ENCODE measurements at regions not wholly inside any gene's neighbourhood (a gene's known extent, or its start where the extent isn't known, plus 50 kb on each side); places are given as distances from the start of the nearest gene placed in this dataset.

GRCh38 chr1:168381850-168382249 is 101.2 kb downstream of the TBX19 start:
- DNase-seq, result no peak

- no peak for DNase-seq
Measured at GRCh38 chr1:168380945-168381344, 100.3 kb downstream of the TBX19 start.

GRCh38 chr1:168379104-168379860 is 98.6 kb downstream of the TBX19 start:
- DNase-seq, result no peak

- no peak for DNase-seq
Measured at GRCh38 chr1:168375566-168376300, 95.1 kb downstream of the TBX19 start.

- DNase-seq, result no peak
Measured at GRCh38 chr1:168374566-168374965, 93.9 kb downstream of the TBX19 start.

GRCh38 chr1:168373869-168374268 is 93.2 kb downstream of the TBX19 start:
- no peak for DNase-seq

- no peak for DNase-seq
Measured at GRCh38 chr1:168372861-168373371, 92.2 kb downstream of the TBX19 start.

- no peak for DNase-seq
Measured at GRCh38 chr1:168372307-168372706, 91.6 kb downstream of the TBX19 start.

- no peak for DNase-seq
Measured at GRCh38 chr1:168371477-168371876, 90.8 kb downstream of the TBX19 start.

GRCh38 chr1:168370586-168370985 is 89.9 kb downstream of the TBX19 start:
- DNase-seq, result no peak

GRCh38 chr1:168369655-168370054 is 89.0 kb downstream of the TBX19 start:
- no peak for DNase-seq

GRCh38 chr1:168368131-168368530 is 87.5 kb downstream of the TBX19 start:
- no peak for DNase-seq

GRCh38 chr1:168365719-168366479 is 85.2 kb downstream of the TBX19 start:
- no peak for DNase-seq

Measured in stimulated activated CD4-positive, alpha-beta T cell treated with anti-CD3 and anti-CD28 coated beads, Interleukin-15, amount 100 ng/mL, for 24 hours (primary cell).